H9 (cell line): ENCODE measurements at regions not wholly inside any gene's neighbourhood (a gene's known extent, or its start where the extent isn't known, plus 50 kb on each side); places are given as distances from the start of the nearest gene placed in this dataset.
A peak's percentile ranks its signal among the peaks of the same experiment; 100 is the strongest.

Experiments used
- DNase-seq: peaks from one replicate; pipeline ENCODE4 v3.0.0-alpha.2; 2017
- H2AFZ ChIP-seq: one replicate; pipeline ENCODE4 v1.6.1; 2013; ENCODE audit warnings: mild to moderate bottlenecking, low read length, control low read depth, moderate library complexity
- H2AK5ac ChIP-seq: 2 replicates; pipeline ENCODE4 v1.6.1; 2013; ENCODE audit warnings: low read length, control low read depth, mixed read lengths; ENCODE audit not compliant: insufficient read length
- H2BK120ac ChIP-seq: one replicate; pipeline ENCODE4 v1.6.1; 2013; ENCODE audit warnings: low read depth, mild to moderate bottlenecking, low read length, control low read depth, inconsistent platforms; ENCODE audit not compliant: poor library complexity, severe bottlenecking
- H2BK12ac ChIP-seq: 2 replicates; pipeline ENCODE4 v1.6.1; 2013; ENCODE audit warnings: low read length, control low read depth, mixed read lengths, low read depth; ENCODE audit not compliant: insufficient read length
- H2BK15ac ChIP-seq: 2 replicates; pipeline ENCODE4 v1.6.1; 2013; ENCODE audit warnings: low read depth, low read length, control low read depth
- H2BK20ac ChIP-seq: one replicate; pipeline ENCODE4 v1.6.1; 2013; ENCODE audit warnings: low read depth, mild to moderate bottlenecking, low read length, control low read depth, inconsistent platforms; ENCODE audit not compliant: poor library complexity, severe bottlenecking
- H2BK5ac ChIP-seq: 2 replicates; pipeline ENCODE4 v1.6.1; 2013; ENCODE audit warnings: low read length, control low read depth, mixed read lengths; ENCODE audit not compliant: insufficient read length
- H3K14ac ChIP-seq: 2 replicates; pipeline ENCODE4 v1.6.1; 2013; ENCODE audit warnings: low read length, control low read depth; ENCODE audit not compliant: insufficient read depth
- H3K18ac ChIP-seq: 2 replicates; pipeline ENCODE4 v1.6.1; 2013; ENCODE audit warnings: low read depth, mild to moderate bottlenecking, mixed read lengths, low read length, control low read depth; ENCODE audit not compliant: insufficient read length
- H3K23ac ChIP-seq: 2 replicates; pipeline ENCODE4 v1.6.1; 2013; ENCODE audit warnings: low read length, control low read depth, mixed read lengths, low read depth; ENCODE audit not compliant: insufficient read length
- H3K23me2 ChIP-seq: 2 replicates; pipeline ENCODE4 v1.6.1; 2013; ENCODE audit warnings: low read depth, mild to moderate bottlenecking, mixed read lengths, low read length, control low read depth; ENCODE audit not compliant: insufficient read length, poor library complexity, severe bottlenecking
- H3K27ac ChIP-seq: 2 replicates; pipeline ENCODE4 v1.5.1; 2013; ENCODE audit warnings: low read length, control low read depth, mixed read lengths, low read depth; ENCODE audit not compliant: insufficient read length
- H3K27me3 ChIP-seq: 2 replicates; pipeline ENCODE4 v1.6.1; 2013; ENCODE audit warnings: low read length, control low read depth, inconsistent platforms; ENCODE audit not compliant: insufficient read depth
- H3K4ac ChIP-seq: 2 replicates; pipeline ENCODE4 v1.6.1; 2013; ENCODE audit warnings: low read depth, mild to moderate bottlenecking, control low read depth, inconsistent platforms, low read length, moderate library complexity
- H3K4me1 ChIP-seq: 2 replicates; pipeline ENCODE4 v1.6.1; 2013; ENCODE audit warnings: low read length, control low read depth, inconsistent platforms; ENCODE audit not compliant: insufficient read depth
- H3K4me2 ChIP-seq: 2 replicates; pipeline ENCODE4 v1.6.1; 2013; ENCODE audit warnings: low read length, control low read depth, mixed read lengths; ENCODE audit not compliant: insufficient read length, insufficient read depth
- H3K56ac ChIP-seq: 2 replicates; pipeline ENCODE4 v1.6.1; 2013; ENCODE audit warnings: low read depth, mild to moderate bottlenecking, mixed read lengths, low read length, control low read depth; ENCODE audit not compliant: insufficient read length
- H3K79me1 ChIP-seq: 2 replicates; pipeline ENCODE4 v1.6.1; 2013; ENCODE audit warnings: low read depth, mild to moderate bottlenecking, moderate library complexity, low read length, control low read depth, inconsistent platforms; ENCODE audit not compliant: insufficient read depth, poor library complexity, severe bottlenecking
- H3K79me2 ChIP-seq: 2 replicates; pipeline ENCODE4 v1.6.1; 2013; ENCODE audit warnings: low read length, control low read depth, inconsistent platforms; ENCODE audit not compliant: insufficient read depth
- H3K9ac ChIP-seq: 2 replicates; pipeline ENCODE4 v1.6.1; 2013; ENCODE audit warnings: low read length, control low read depth, mixed read lengths; ENCODE audit not compliant: insufficient read length; ENCODE audit errors: extremely low read depth
- H3K9me3 ChIP-seq: one replicate; pipeline ENCODE4 v1.6.1; 2013; ENCODE audit warnings: low read depth, low read length, inconsistent platforms; ENCODE audit not compliant: control insufficient read depth
- H3T11ph ChIP-seq: one replicate; pipeline ENCODE4 v1.6.1; 2013; ENCODE audit warnings: mild to moderate bottlenecking, low read length, control low read depth, inconsistent platforms
- H4K20me1 ChIP-seq: one replicate; pipeline ENCODE4 v1.6.1; 2013; ENCODE audit not compliant: control insufficient read depth, insufficient read length, insufficient read depth
- H4K5ac ChIP-seq: 2 replicates; pipeline ENCODE4 v1.6.1; 2013; ENCODE audit warnings: low read depth, mild to moderate bottlenecking, mixed read lengths, low read length, control low read depth; ENCODE audit not compliant: insufficient read length
- H4K8ac ChIP-seq: replicated peaks from 2 replicates; pipeline ENCODE4 v1.6.1; 2013; ENCODE audit warnings: low read length, control low read depth, mixed read lengths, low read depth; ENCODE audit not compliant: insufficient read length
- H4K91ac ChIP-seq: 2 replicates; pipeline ENCODE4 v1.6.1; 2013; ENCODE audit warnings: low read depth, mild to moderate bottlenecking, moderate library complexity, mixed read lengths, low read length, control low read depth; ENCODE audit not compliant: insufficient read length
- H3K27ac Mint-ChIP-seq, 3 experiments: 2 replicates in 2 of 3; 3 replicates in 1 of 3; pipeline ENCODE4 v1.8.0; 2020 to 2021; ENCODE audit warnings: mixed read lengths in 3 of 3, mild to moderate bottlenecking in 1 of 3, moderate library complexity in 1 of 3
- H3K27me3 Mint-ChIP-seq: 2 replicates; pipeline ENCODE4 v1.8.0; 2021; ENCODE audit warnings: low read depth, mild to moderate bottlenecking, moderate library complexity, mixed read lengths
- H3K36me3 Mint-ChIP-seq, 3 experiments: 2 replicates in 2 of 3; 3 replicates in 1 of 3; pipeline ENCODE4 v1.8.0; 2020 to 2021; ENCODE audit warnings: low read depth in 3 of 3, mixed read lengths in 3 of 3; ENCODE audit not compliant: insufficient read depth in 1 of 3
- H3K4me1 Mint-ChIP-seq, 2 experiments: 2 replicates each; pipeline ENCODE4 v1.8.0; 2020; ENCODE audit warnings: mixed read lengths in 2 of 2
- H3K4me3 Mint-ChIP-seq, 2 experiments: 2 replicates in 1 of 2; 3 replicates in 1 of 2; pipeline ENCODE4 v1.8.0; 2020 to 2021; ENCODE audit warnings: mild to moderate bottlenecking in 2 of 2, mixed read lengths in 2 of 2, moderate library complexity in 1 of 2
- H3K9me3 Mint-ChIP-seq, 2 experiments: 2 replicates in 1 of 2; 3 replicates in 1 of 2; pipeline ENCODE4 v1.8.0; 2020; ENCODE audit warnings: mild to moderate bottlenecking in 2 of 2, mixed read lengths in 2 of 2, moderate library complexity in 1 of 2
- CTCF ChIP-seq: fragments of 200-600 bp; sonication (generic); conservative IDR thresholded peaks from 3 replicates; pipeline ENCODE4 v1.8.0; 2021; ENCODE audit warnings: antibody characterized with exemption, mild to moderate bottlenecking
- WGBS: extraction: QIAGEN DNeasy Blood & Tissue Kit; methylation state at CpG from one replicate; pipeline ENCODE4 v1.1.7; 2013; ENCODE audit warnings: missing lambda C conversion rate, low lambda C conversion rate, mixed read lengths; ENCODE audit not compliant: insufficient read length; ENCODE audit errors: extremely low coverage; 5-methylcytosine and 5-hydroxymethylcytosine counted together

- Histone ChIP-seq H3K18ac (no peak overlapping the region), H3K56ac (no peak overlapping the region), H3K27ac (no peak overlapping the region), H2BK20ac (no peak overlapping the region), H4K8ac (no peak overlapping the region), H3K4me2 (no peak overlapping the region), H3K23me2 (no peaks in the 10 kb centered on the region), H2BK120ac (no peak overlapping the region), H2AK5ac (no peak overlapping the region), H3T11ph (no peak overlapping the region), H4K91ac (no peak overlapping the region), H3K9me3 (no peaks in the 10 kb centered on the region), H2BK5ac (no peak overlapping the region), H2BK12ac (no peak overlapping the region), H3K79me1 (no peaks in the 10 kb centered on the region), H3K4ac (no peak overlapping the region), H3K14ac (no peak overlapping the region), H4K20me1 (no peaks in the 10 kb centered on the region), H3K79me2 (no peaks in the 10 kb centered on the region), H3K4me1 (peaks cover 2% of the 10 kb centered on the region; the same call in 1 of the 2 replicates), H3K27me3 (no peaks in the 10 kb centered on the region), H2BK15ac (no peak overlapping the region), H4K5ac (no peak overlapping the region), H3K9ac (no peak overlapping the region), H3K23ac (no peak overlapping the region), H2AFZ (no peak overlapping the region)
- WGBS, result no CpG with 5 or more reads among the region's 7 CpGs
- TF ChIP-seq CTCF, result no peak
- H3K36me3 Mint-ChIP-seq, result peaks cover 2 to 6% (median 4%) of the 10 kb centered on the region in 3 experiments; a peak in 5 of 7 replicates
- DNase-seq, result no peak
- H3K4me3 Mint-ChIP-seq, result no peak overlapping the region
- peaks cover 1% of the 10 kb centered on the region for H3K27me3 Mint-ChIP-seq
- peak overlapping the region in 1 of 3 experiments; percentile 61; a peak in 1 of 7 replicates for H3K27ac Mint-ChIP-seq
- H3K9me3 Mint-ChIP-seq, result peaks cover 6 to 9% of the 10 kb centered on the region in 2 experiments
- peaks cover 28 to 31% of the 10 kb centered on the region in 2 experiments for H3K4me1 Mint-ChIP-seq
These were observed 128.2 kb upstream of the SDK1 start for GRCh38 chr7:3172768-3173280.
